ENCODE measurements at regions not wholly inside any gene's neighbourhood (a gene's known extent, or its start where the extent isn't known, plus 50 kb on each side); places are given as distances from the start of the nearest gene placed in this dataset.

- DNase-seq, result no peak
- intact Hi-C loops (cut with DNase I), result no loop called here
- Histone ChIP-seq H3K27ac (no peak overlapping the region), H3K9me3 (no peaks in the 10 kb centered on the region), H3K4me1 (no peaks in the 10 kb centered on the region), H3K27me3 (no peaks in the 10 kb centered on the region), H3K36me3 (no peaks in the 10 kb centered on the region), H3K4me3 (no peak overlapping the region)
- ATAC-seq, result no peak
- TF ChIP-seq POLR2A (IDR thresholded peaks at IDR 0.05) (no peak), CTCF (IDR thresholded peaks at IDR 0.05) (no peak)
- WGBS (ENCODE audit: insufficient coverage, low coverage, low lambda C conversion rate, missing lambda C conversion rate), result 58% methylated on average over 6 of the region's 6 CpGs
Measured at GRCh38 chr4:85420831-85421230, 54.1 kb upstream of the ARHGAP24 start.

DNA sequence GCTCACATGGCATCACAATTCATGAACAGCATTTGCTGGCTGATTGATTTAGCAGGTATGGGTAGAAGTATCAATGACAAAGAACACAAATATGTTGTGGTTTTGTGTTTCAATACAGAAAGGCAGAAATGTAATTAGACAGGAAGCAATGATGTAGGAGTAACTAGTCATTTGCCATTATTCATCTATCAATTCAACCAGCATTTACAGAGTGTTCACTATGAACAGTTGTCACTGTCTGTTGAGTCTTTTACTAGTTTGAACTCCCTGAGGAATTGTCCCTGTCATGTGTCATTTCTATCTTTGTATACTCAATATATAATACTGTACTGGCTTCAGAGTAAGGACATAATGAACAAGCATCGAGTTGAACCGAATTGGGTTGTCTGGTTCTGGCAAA lies 51.5 kb upstream of the ARHGAP24 start:
- no peak for ATAC-seq
- intact Hi-C loops (cut with DNase I), result no loop called here
- TF ChIP-seq POLR2A (IDR thresholded peaks at IDR 0.05) (no peak), CTCF (IDR thresholded peaks at IDR 0.05) (no peak)
- Histone ChIP-seq H3K27me3 (no peaks in the 10 kb centered on the region), H3K9me3 (no peaks in the 10 kb centered on the region), H3K4me3 (no peak overlapping the region), H3K27ac (no peak overlapping the region), H3K4me1 (no peaks in the 10 kb centered on the region), H3K36me3 (no peaks in the 10 kb centered on the region)
- DNase-seq, result no peak
- WGBS (ENCODE audit: insufficient coverage, low coverage, low lambda C conversion rate, missing lambda C conversion rate), result 31% methylated on average over 2 of the region's 2 CpGs

Data from right lobe of liver (tissue), 6 donors.